KG1 (cell line): ENCODE measurements at regions not wholly inside any gene's neighbourhood (a gene's known extent, or its start where the extent isn't known, plus 50 kb on each side); places are given as distances from the start of the nearest gene placed in this dataset.
"Not testable (repeated sequence)": the region's sequence is repeated elsewhere in the genome, so short reads cannot be mapped to it uniquely, and the experiment has no call there.

Experiments used
- DNase-seq: peaks from one replicate; lab custom pipeline; 2025; lab: John Stamatoyannopoulos, UW

DNA sequence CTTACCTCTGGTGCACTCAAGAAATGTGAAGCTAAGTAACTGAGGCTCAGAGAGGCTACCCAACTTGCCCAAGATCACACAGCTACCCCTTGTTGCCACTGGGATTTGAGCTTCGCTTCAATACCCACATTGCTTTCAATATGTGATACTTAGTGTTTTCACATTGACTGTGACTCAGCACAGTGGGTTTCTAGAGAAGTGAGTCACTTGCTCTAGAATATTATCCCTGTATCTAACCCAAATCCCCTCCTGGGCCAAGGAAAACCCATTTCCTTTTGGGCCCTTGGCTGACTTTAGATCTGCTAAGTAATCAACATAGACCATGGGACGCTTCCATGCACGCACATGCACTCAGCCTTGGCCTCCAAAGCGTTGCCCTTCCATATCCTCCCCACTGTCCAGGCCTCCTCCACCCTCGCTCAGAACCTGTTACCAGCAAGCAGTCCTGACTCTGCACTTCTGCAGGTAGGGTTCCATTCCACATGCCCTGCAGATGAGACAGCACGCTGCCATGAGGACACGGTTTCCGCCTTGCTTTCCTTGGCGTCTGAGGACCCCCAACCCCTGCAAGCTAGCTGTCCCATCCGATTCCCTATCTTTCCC is 87.7 kb upstream of the CHST15 start:
- DNase-seq: no peak

DNA sequence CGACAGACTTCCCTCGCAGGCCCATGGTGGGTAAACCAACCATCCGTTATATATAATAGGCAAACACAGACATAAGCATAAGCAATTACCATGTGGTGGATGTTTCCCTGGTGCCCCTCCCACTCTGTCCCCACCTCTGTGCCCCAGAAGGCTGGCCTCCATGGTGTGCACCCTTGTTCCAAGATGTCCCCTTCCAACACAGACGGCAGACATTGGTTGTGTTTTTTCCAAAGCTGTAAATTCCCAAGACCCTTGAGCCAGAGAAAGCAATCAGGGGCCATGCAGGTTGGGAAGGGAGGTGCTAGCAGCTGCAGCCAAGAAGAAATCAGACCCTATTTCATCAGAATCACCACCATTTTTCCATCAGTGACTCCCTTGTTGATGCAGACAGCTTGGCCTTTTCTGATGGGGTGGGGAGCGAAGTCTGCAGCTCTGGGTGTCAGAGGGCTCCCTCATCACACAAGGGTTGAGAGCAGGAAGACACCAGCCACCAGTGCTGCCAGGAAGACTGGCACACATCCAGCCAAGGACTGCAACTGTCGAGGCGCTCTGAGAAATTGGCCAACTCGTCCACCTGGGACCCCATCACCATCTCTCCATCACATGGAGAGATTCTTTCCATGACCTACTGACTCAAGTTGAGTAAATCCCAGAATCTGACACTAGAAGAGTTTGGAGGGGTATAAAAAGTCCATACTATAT is 86.8 kb upstream of the CHST15 start:
- no peak for DNase-seq

DNA sequence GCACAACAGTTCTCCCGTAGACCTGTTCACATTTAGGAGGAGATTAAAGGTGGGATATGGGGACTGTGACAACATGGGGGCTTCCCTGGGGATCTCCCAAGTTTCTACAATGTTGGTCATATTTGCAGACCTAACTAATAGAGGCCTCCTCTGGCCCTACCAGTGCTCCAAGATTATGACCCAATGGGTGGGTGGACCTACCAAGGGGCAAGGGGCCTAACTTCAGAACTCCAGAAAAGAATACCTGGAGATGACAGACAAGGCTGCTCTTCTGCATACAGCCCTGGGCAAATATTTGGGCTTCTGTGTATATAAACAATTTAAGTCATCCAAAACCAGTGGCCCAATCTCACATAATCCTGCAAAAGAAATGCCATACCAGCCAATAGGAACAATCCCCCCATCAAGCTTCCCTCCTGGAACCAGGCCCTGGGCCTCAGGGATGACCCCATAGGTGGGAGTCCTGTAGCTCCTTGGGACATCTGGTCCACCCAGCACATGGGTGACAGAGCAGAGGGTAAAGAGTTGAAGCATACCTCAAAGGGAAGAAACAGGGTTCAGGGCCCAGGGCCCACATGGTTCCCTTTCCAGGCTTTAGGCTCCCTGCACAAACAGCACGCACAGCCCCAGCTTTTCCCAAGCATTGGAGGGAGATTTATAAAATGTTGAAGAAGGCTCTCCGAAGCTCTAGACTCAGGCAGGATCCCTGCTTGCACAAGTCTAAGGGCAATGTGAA is 86.1 kb upstream of the CHST15 start:
- DNase-seq: no peak

DNA sequence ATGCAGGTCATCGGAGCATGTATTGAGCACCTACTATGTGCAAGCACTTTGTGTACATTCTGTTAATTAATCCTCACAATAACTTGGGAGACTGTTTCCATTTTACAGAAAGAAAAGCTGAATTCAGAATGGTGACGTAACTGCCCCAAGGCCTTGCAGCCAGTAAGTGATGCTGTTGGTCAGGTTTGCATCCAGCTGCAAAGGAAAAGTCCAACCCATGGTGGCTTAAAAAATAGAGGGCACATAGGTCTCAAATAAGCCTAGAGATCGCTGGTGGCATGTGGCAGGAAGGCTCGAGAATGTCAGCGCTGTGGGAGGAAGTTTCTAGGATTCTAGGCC is 83.8 kb upstream of the CHST15 start:
- DNase-seq: no peak

DNA sequence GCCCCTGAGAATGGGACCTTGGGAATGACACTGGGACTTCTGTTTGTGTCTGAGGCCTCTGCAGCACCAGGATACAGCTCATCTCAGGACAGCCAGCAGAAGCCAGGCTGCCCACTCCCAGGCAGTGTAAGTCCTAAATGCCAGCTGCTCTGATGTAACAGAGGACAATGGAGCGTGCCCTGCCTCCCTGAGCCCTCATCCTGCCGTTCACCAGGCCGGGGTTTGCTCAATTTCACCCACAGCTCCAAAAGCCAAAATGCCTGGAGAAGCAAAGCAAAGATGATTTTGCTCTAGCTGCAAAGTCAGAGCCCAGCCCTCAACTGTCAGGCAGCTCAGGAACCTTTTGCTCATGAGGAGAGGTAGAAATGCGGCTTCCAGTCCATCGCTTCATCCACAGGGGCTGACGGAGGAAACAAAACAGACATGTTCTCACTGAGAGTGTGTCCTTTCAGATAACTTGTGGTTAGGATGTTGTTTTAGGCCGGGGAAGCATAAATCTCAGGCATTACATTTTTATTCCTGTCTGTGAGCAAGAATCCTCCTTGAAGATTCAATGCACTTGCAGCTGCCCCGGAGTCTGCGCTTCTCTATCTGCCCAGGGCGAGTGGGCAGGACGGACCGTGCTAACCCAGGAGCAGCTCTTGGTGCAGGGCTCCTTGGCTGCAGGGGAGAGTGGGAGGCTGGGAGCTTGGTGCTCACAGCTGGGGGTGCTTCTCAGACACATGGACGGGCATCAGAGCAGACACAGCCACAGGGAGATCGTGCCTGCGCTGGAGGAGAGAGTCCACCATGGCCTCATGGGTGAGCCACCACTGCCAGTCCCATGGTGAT is 83.2 kb upstream of the CHST15 start:
- peak; percentile 22 for DNase-seq

DNA sequence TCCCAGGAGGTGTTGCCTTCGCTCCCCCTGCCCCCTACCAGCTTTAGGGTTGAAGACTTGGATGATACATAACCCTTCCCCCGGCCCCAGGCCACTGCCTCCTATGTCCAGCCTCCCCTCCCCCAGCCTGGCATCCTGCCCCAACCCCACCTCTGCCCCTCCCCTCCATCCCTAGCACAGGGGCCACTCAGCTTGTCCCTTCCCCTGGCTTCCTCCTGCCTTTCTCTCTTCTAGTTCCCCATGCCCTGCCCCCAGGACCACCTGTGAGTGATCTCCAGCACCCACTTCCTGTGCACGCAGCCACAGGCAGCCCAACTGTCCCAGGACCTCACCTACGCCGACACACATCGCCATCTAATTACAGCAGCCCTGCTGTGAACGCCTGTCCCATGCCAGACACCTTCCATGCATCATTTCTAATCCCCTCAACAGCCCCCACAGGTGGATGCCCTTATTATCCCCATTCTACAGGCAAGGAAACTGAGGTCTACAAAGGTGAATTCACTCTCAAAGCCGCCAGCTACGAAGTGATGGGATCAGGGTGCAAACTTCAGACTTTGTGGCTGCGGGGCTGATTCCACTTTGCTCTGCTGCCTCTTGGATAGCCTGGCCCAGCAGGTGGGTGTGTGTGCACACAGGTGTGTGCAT is 82.4 kb upstream of the CHST15 start:
- DNase-seq: no peak

DNA sequence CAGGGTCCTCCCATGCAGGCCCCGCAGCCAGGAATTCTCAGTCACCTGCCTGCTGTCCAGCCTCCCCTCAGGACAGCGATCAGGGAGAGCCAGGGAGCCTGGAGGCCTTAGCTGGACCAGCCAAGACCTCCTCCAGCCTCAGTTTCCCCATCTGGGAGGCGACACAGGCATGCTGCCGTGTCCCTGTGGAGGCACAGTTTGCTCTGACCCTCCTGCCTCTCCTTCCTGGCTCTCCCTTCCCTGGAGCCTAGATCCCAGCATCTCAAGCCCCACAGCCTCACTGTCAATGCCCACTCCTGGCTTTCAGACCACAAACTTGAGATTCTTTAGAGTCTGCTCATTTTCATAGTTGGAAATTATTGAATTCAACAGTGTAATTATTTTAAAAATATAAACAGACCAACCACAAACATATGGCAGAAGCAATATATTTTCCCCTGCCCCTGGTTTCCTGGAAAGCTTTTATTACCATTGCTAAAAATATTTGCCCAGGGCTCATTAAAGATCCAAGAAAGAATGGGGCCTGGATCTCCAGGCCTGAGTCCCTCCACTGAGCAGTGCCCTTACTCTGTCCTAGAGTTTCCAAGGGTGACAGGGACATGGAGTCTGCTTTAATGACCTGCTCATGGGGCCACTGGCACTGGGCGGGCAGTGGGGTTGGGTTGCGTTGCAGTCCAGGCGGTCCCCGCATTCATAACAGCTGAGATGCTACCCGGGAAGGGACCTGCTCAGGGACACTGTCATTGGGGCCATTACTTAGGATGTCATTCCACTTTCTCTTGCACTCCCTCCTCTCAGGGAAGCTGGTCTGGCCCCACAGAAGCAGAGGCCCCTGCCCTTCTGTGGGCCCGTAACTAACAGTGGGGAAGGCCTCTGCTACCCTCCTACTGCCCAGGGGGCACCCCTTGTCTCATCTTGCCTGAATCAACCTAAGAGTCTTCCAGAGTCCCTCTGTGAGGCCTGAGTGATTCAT is 81.6 kb upstream of the CHST15 start:
- DNase-seq: no peak

DNA sequence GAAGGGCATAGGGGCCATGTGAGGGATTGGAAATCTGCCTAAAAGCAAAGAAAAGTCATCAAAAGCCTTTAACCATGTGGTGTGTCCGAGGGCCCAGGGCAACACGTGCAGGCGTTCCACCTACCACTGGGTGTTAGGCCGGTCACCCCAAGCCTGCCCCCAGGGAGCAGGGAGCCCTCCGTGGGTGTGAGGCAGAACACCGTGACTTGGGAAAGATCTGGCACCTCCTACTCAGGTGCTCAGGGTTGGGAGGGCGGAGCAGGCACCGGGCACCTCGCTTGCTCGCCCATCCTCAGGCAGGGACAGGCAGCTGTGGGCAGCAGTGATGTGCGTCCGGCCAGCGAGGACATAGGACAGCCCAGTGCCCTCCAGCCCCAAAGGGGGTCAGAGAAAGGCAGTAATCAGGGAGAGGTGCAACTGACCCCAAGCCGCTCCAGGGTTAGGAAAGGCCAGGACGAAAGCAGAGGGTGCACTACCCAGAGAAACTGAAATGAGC is 80.7 kb upstream of the CHST15 start:
- DNase-seq: no peak

DNA sequence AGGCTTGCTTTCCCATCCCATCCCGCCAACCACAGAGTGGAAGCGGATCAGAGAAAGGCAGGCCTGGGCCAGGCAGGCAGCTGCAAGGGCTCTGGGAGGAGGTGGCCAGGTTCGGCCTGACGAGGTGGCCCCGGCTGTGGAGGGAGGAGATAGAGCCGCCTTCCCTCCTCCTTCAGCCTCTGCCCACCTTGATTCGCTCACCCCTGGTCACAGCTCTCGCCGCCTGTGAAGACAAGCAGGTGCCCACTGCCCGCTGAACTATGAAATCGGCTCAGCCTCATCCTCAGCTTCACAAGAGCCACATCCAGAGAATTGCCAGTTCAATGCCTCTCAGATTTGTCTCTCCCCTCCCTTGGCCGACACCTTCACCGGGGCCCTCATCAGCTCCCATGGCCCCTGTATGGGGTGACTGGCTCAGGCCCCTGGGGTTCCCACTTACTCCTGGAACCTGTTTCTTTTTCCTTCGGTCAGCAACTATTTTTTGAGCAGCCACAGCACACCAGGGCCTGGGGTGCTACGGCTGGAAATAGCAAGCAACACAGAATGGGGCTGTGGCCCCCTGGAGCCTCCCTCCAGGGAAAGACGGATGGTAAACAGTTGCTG is 80.0 kb upstream of the CHST15 start:
- no peak for DNase-seq

DNA sequence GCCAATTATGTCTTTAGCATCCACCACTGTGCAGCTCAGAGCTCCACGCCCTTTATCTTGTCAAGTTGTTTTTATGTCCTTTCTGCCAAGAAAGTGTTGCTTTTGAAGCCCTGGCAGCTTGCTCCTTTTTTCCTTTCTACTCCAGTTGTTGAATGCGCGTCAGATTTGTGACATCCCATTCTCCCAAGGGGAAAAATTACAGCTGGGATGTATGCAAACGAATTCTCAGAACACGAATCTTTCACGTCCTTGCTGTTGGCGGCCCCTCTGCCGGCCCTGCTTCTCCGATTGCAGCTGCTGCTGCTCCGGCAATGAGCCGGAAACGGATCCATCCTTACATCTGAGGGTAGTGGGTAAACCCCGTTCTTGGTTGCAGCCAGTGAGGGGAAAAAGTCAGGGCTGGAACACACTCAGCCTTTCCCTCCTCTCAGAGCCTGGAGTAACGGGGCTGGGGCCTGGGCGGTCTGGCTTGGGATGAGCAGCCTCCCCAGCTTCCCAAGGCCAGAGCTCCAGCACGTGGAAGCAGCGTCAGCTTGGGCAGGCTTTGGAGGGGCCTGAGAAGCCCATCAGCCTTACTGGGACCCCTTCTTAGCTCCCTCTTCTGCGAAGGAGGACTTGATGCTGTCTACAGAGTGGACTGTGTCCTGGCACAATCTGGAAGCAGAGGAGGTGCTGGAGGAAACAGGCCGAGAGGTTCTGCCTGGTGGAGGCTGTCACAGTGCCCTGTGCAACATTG is 79.0 kb upstream of the CHST15 start:
- no peak for DNase-seq

DNA sequence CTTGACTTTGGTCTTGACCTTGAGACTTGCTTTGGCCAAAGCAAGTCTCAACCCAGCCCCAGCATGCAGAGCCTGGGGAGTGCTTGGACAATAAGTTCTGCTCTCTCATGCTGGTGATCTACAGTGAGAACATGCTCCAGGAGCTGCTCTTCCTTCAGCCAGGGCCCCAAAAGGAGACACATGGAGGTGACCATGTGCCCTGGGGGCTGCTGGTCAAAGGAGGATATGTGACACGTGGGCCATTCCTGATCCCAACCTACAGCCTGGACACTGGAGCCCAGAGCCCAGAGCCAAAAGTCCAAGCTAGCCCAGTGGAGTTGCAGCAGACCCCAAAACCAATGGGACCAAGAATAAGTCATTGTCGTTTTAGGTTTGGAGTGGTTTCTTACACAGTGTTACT is 78.2 kb upstream of the CHST15 start:
- no peak for DNase-seq

DNA sequence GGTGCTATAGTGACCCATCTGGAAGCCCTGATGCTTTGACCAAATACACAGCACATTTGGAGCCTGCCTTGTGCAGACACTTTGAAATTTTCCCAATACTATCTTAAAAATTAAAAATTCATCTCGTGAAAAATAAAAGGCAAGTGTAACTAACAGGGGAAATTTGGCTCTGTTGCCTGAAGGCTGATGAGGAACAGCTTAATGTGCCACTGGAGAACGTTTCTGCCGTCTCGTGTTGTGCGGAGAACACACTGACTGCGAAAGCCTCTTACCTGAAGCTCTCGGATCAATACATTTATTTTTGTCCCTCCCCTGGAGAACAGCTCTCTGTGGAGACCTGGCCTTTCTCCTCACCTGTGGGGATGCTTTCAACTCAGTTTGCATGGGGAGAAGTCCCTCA is 77.2 kb upstream of the CHST15 start:
- no peak for DNase-seq

DNA sequence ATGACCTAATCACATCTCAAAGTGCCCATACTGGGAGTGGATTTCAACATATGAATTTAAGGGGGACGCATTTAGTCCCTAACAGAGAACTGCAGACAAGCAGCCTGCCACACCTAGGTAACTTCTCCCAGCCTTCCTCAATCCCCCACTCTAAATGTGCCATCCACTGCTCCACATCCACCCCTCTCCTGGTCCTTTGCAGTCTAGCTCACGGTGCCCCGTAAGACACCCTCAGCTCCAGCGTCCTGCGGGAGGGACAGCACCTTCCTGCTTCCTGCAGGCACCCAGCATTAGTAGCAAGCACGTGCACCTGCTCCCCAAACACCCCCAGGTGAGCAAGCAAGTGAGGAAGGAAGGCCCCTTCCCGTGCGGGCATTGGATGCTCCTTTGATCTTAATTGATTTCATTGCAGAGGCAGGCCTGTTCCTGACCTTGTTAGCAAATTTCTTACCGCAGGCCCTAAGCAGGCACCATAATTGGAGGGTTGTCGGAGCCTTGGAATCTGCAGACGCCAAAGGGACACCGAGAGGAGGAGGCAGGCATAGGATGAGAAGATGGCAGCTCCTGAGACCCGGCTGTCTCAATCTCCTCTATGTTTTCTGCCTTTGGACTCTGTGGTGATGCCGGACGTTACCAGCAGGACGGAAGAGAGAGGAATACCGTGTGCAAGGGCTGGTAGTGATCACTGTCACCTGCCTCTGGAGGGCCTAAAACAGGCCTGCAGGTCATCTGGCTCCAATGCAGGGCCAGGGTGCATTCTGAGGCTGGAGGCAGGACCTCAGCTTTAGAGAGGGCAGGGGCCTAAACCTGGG is 75.8 kb upstream of the CHST15 start:
- DNase-seq: no peak

DNA sequence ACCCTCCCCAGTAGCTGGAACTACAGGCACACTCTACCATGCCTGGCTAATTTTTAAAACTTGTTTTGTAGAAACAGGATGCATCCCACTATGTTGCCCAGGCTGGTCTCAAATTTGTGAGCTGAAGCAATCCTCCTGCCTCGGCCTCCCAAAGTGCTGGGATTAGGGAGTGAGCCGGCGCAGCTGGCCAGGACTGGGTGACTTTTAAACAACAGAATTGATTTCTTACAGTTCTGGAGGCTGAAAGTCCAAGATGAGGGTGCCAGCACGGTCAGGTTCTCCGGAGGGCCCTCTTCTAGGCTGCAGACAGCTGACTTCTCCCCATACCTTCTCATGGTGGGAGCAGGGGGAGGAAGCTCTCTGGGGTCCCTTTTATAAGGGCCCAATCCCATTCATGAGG is 75.2 kb upstream of the CHST15 start:
- no peak for DNase-seq

DNA sequence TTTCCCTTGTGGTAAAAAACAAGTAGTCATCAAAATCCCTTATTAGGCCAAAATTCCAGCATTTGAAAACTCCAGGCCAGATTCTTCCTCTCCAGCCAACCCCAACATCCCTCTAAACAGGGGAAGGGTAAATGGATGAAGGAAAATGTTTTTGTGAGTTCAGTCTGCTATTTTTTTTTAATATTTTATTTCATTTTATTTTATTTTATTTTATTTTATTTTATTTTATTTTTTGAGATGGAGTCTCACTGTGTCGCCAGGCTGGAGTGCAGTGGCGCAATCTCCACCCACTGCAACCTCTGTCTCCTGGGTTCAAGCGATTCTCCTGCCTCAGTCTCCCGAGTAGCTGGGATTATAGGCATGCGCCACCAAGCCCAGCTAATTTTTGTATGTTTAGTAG is 74.5 kb upstream of the CHST15 start:
- DNase-seq: not testable (repeated sequence)

DNA sequence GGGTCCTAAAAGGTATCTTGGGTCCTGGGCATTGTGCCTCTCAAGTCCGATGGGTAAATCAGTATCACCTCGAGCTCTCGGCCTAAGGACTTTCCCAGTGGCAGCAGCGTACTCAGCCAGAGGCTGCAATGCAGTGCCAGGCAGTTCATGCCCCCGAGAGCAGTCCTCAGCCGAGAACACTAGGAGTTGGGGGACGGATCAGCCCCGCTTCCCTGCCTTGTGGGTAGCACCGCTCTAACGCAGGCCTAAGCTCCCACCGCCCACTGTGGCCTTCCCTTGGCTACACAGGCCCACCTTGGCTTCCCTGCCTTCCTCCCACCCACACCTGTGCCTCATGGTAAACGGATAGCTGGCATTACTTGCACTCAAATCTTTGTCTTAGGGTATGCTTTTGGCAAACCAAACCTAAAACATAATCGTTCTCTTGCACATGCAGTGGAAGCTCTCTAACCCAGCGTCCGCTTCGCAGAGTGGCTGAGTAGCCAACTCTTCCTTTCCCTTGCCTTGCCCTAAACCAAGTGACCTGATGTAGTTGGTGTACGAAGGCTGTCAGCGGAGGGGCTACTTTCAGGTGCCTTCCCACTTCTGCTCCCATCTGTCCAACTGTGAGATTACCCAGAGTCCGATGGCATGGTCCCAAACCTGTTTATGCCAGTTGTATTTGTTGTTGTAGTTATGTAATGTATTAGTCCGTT is 73.2 kb upstream of the CHST15 start:
- DNase-seq: no peak

DNA sequence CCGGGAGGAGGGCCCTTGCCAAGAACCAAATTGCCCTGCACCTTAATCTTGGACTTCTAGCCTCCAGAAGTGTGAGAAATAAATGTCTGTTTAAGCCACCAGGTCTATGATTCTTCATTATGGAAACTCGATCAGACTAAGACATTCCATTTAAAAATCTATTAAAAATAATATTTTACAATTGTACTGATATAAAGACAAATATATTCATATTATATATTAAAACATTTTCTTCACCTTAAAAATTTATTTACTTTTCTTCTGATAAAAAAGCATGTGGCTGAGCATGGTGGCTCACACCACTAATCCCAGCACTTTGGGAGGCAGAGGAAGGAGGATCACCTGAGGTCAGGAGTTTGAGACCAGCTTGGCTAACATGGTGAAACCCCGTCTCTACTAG is 72.4 kb upstream of the CHST15 start:
- no peak for DNase-seq

DNA sequence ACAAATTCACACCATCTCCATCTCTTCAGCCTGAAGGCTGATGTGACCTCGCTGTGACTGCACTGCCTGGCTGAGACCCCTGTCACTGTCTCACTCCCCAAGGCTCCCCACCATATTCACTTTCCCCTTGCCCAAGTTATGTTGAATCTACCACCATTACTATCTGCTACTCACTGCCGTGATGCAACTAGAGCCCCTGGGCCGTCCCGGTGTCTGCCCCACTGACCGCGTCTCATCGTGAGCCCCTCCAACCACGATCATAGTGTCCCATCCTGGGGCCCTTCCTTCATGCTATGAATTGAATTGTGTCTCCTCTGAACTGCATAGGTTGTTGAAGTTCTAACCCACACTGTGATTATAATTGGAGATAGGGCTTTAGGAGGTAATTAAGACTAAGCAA is 71.9 kb upstream of the CHST15 start:
- no peak for DNase-seq
